K562 (cell line): ENCODE measurements at regions not wholly inside any gene's neighbourhood (a gene's known extent, or its start where the extent isn't known, plus 50 kb on each side); places are given as distances from the start of the nearest gene placed in this dataset.

ENCODE experiments used
- ATAC-seq: fragments of 200-7000 bp; cut with Tn5 transposase; 3 replicates; pipeline ENCODE4 v1.9.1; 2020; ENCODE audit warnings: moderate library complexity
- BruUV-seq: library from RNA; stranded (reverse); fragments of 400-500 nt; replicated peaks from 2 replicates; lab custom pipeline; 2021; lab: Mats Ljungman, UMichigan
- CTCF ChIA-PET: fragments of 300-600 bp; formaldehyde crosslinking; extraction: SDS; loops from one replicate; lab custom pipeline; 2021; ENCODE audit warnings: low intra/inter-chr PET ratio; lab: Yijun Ruan, JAX
- POLR2A ChIA-PET: fragments of 300-600, 350-650 bp; sonication (Branson Sonifier 250); formaldehyde crosslinking; extraction: SDS; loops from one replicate; lab custom pipeline; 2021; ENCODE audit warnings: antibody characterized with exemption, inconsistent platforms; lab: Yijun Ruan, JAX
- DNase-seq, 4 experiments: peaks; one replicate each; pipeline versions ENCODE4 v3.0.0 to v3.0.0-alpha.2; 2011 to 2018; ENCODE audit warnings: low spot score in 3 of 4, mixed read lengths in 3 of 4; ENCODE audit errors: extremely low read depth in 1 of 4
- FAIRE-seq: peaks from 2 replicates; lab custom pipeline; 2011; peaks lifted over from hg19 to GRCh38; lab: Jason Lieb, UNC
- H2AFZ ChIP-seq: 2 replicates; pipeline ENCODE4 v1.6.0; 2011; ENCODE audit warnings: low read depth, low read length, control low read depth, inconsistent platforms
- H3K27ac ChIP-seq: fragments of 200-600 bp; 3 replicates; pipeline ENCODE4 v1.8.0; 2011; ENCODE audit warnings: low read depth, mild to moderate bottlenecking, control low read depth, inconsistent platforms, low read length, moderate library complexity, mixed read lengths; ENCODE audit errors: extremely low read depth
- H3K27me3 ChIP-seq, 2 experiments: fragments of 300-600 bp in 1 of 2; 2 replicates in 1 of 2; 3 replicates in 1 of 2; pipeline versions ENCODE4 v1.6.0 to v1.8.0; 2011; ENCODE audit warnings: inconsistent platforms in 2 of 2, low read length in 2 of 2, mild to moderate bottlenecking in 1 of 2, mixed read lengths in 1 of 2, moderate library complexity in 1 of 2; ENCODE audit not compliant: control insufficient read depth in 2 of 2, insufficient read depth in 2 of 2
- H3K36me3 ChIP-seq: fragments of 300-600 bp; 3 replicates; pipeline ENCODE4 v1.8.0; 2011; ENCODE audit warnings: mild to moderate bottlenecking, low read length, inconsistent platforms; ENCODE audit not compliant: control insufficient read depth, insufficient read depth
- H3K4me1 ChIP-seq, 2 experiments: fragments of 200-600 bp in 1 of 2; replicated peaks in 1 of 2; 2 replicates in 1 of 2; 3 replicates in 1 of 2; pipeline versions ENCODE4 v1.5.1 to v1.8.0; 2011; ENCODE audit warnings: inconsistent platforms in 2 of 2, low read length in 2 of 2, mild to moderate bottlenecking in 1 of 2, mixed read lengths in 1 of 2, moderate library complexity in 1 of 2; ENCODE audit not compliant: control insufficient read depth in 2 of 2, insufficient read depth in 2 of 2
- H3K4me2 ChIP-seq: 2 replicates; pipeline ENCODE4 v1.6.1; 2011; ENCODE audit warnings: low read length, control low read depth, inconsistent platforms, mixed read lengths; ENCODE audit not compliant: insufficient read depth
- H3K4me3 ChIP-seq: fragments of 200-600 bp; sonication (generic), shearing (Covaris generic); 2 replicates; pipeline ENCODE4 v1.5.1; 2016; ENCODE audit warnings: control low read depth, inconsistent platforms
- H3K79me2 ChIP-seq: fragments of 200-600 bp; 3 replicates; pipeline ENCODE4 v1.8.0; 2011; ENCODE audit warnings: low read length, inconsistent platforms; ENCODE audit not compliant: control insufficient read depth, insufficient read depth
- H3K9ac ChIP-seq, 2 experiments: 2 replicates each; pipeline versions ENCODE4 v1.6.0 to v1.6.1; 2011; ENCODE audit warnings: low read depth in 2 of 2, low read length in 2 of 2, control low read depth in 1 of 2, inconsistent platforms in 1 of 2, mild to moderate bottlenecking in 1 of 2, mixed read lengths in 1 of 2; ENCODE audit not compliant: insufficient read depth in 1 of 2
- H3K9me1 ChIP-seq: one replicate; pipeline ENCODE4 v1.6.0; 2011; ENCODE audit warnings: inconsistent platforms, mild to moderate bottlenecking, low read length, moderate library complexity; ENCODE audit not compliant: control insufficient read depth, insufficient read depth
- H3K9me3 ChIP-seq: replicated peaks from 2 replicates; pipeline ENCODE4 v1.5.1; 2011; ENCODE audit warnings: low read depth, low read length, inconsistent platforms; ENCODE audit not compliant: control insufficient read depth, insufficient read depth
- H4K20me1 ChIP-seq: replicated peaks from 2 replicates; pipeline ENCODE4 v1.6.1; 2011; ENCODE audit warnings: low read length, inconsistent platforms, mixed read lengths; ENCODE audit not compliant: control insufficient read depth, insufficient read depth
- ATF1 ChIP-seq, 2 experiments: fragments of 450-650 bp in 1 of 2; IDR thresholded peaks; 2 replicates each; pipeline ENCODE4 v1.6.1; 2016; ENCODE audit warnings: missing compliant biosample characterization in 1 of 2, missing genetic modification characterization in 1 of 2
- CTCF ChIP-seq, 3 experiments: IDR thresholded peaks in 2 of 3; conservative IDR thresholded peaks in 1 of 3; 2 replicates each; pipeline ENCODE4 v1.5.1; 2011 to 2012; ENCODE audit warnings: low read length in 3 of 3, mild to moderate bottlenecking in 3 of 3, control low read depth in 2 of 3, improper control_type of control experiment in 1 of 3, inconsistent platforms in 1 of 3, low read depth in 1 of 3, mixed read lengths in 1 of 3, moderate library complexity in 1 of 3; ENCODE audit not compliant: insufficient read depth in 2 of 3
- ESRRB ChIP-seq: fragments of 250-450 bp; sonication (Bioruptor Pico); IDR thresholded peaks from 2 replicates; pipeline ENCODE4 v1.5.0; 2020; ENCODE audit warnings: mild to moderate bottlenecking, moderate library complexity, borderline replicate concordance
- KLF10 ChIP-seq: fragments of 250-450 bp; sonication (Bioruptor Pico); IDR thresholded peaks from 2 replicates; pipeline ENCODE4 v1.6.1; 2021; ENCODE audit warnings: matching md5 sums
- SRSF9 ChIP-seq: fragments of 200-400 bp; formaldehyde crosslinking; IDR thresholded peaks from 2 replicates; pipeline ENCODE4 v1.6.1; 2017; ENCODE audit warnings: low read depth, low read length, borderline replicate concordance
- ZNF184 ChIP-seq: sonication (generic); formaldehyde crosslinking; IDR thresholded peaks from 2 replicates; pipeline ENCODE4 v1.5.0; 2020; ENCODE audit warnings: missing genetic modification reagents
- ZNF431 ChIP-seq: sonication (generic); formaldehyde crosslinking; IDR thresholded peaks from 2 replicates; pipeline ENCODE4 v1.8.0; 2022; ENCODE audit warnings: mild to moderate bottlenecking, missing genetic modification reagents
- ZNF57 ChIP-seq: fragments of 450-650 bp; formaldehyde crosslinking; IDR thresholded peaks from 2 replicates; pipeline ENCODE4 v1.4.0; 2020; ENCODE audit warnings: mild to moderate bottlenecking, moderate library complexity
- WGBS: fragments of 100-300 bp; shearing (Covaris generic); methylation state at CpG from one replicate; pipeline ENCODE4 v1.1.6; 2016; ENCODE audit warnings: low coverage, mixed read lengths; ENCODE audit not compliant: insufficient coverage; ENCODE audit errors: missing lambda C conversion rate; 5-methylcytosine and 5-hydroxymethylcytosine counted together
- in situ Hi-C: fragments of 300-500 bp; cut with MboI; formaldehyde crosslinking; loops from 4 replicates; pipeline ENCODE4 v1.15.0; 2018; ENCODE audit warnings: inconsistent platforms, mixed read lengths
- intact Hi-C: fragments of 100-400 bp; cut with micrococcal nuclease; formaldehyde crosslinking; loops from 2 replicates; pipeline ENCODE4 v1.14.2; 2022

DNA sequence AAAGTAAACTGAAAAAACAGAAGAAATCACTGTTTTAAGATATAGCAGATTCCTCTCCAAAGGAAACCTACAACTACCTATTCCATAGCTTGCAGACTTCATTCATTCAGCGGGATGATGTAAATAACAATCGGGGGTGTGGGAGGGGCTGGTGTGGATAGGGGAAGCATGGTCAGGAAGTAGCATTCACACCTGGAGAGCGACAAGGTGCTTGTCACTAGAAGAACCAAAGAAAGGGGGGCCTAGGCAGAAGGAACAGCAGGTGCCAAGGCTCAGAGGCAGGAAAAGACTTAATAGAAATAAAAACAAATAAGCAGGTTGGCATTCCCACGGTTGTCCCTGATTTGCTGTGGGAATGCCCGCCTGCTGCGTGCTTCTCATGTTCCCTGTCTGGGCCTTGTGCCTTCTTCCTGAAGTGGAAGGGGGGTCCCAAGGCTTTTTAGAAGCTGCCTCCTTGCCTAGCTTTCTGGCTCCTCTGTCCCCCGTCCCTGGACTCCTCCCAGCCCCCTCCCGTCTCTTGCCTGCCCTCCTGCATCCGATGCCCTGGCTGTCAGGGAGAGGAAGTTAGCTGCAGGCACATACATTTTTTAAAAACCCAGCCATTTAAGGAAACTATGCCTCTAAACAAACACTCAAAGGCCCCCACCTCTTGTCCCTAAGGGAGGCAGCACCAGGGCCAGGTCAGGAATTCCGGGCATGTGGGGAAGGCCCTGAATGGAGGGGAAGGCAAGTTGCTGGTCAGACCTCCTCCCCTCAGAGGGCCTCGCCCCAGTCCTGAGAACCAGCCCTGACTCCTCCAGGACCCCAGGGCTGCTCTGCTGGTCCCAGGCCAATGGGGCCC, 54.7 kb upstream of the PRDM11 start:
- no TSS peak for BruUV-seq
- H2AFZ ChIP-seq, result no peak overlapping the region
- no peak for ATAC-seq
- in situ Hi-C loops, result no loop called here
- no peak overlapping the region for H3K9ac ChIP-seq
- CTCF ChIA-PET, result no interaction called here
- no peak for DNase-seq
- no peaks in the 10 kb centered on the region for H3K9me3 ChIP-seq
- no peak for FAIRE-seq
- H4K20me1 ChIP-seq, result peaks cover 10% of the 10 kb centered on the region; the same call in 1 of the 2 replicates
- no peaks in the 10 kb centered on the region for H3K36me3 ChIP-seq
- H3K27me3 ChIP-seq, result peaks cover 0 to 27% of the 10 kb centered on the region in 2 experiments; a peak in 1 of 5 replicates
- under 1% methylated on average over 11 of the region's 11 CpGs for WGBS
- intact Hi-C loops, result no loop called here
- H3K4me3 ChIP-seq, result no peak overlapping the region
- POLR2A ChIA-PET, result no interaction called here
- H3K27ac ChIP-seq, result no peak overlapping the region
- no peaks in the 10 kb centered on the region; a peak in 2 of 5 replicates for H3K4me1 ChIP-seq
- H3K9me1 ChIP-seq, result no peaks in the 10 kb centered on the region
- H3K79me2 ChIP-seq, result no peaks in the 10 kb centered on the region
- TF ChIP-seq ZNF431 (CRISPR knock-in tag), result no peak
- TF ChIP-seq SRSF9, result no peak
- TF ChIP-seq ZNF184 (CRISPR knock-in tag), result no peak
- TF ChIP-seq ATF1 (CRISPR knock-in tag; IDR thresholded peaks at IDR 0.05), result no peak
- TF ChIP-seq ATF1 (tag; IDR thresholded peaks at IDR 0.05), result no peak
- TF ChIP-seq ZNF57 (CRISPR knock-in tag), result no peak
- no peak for TF ChIP-seq ESRRB (CRISPR knock-in tag)
- no peak for TF ChIP-seq CTCF (IDR thresholded peaks at IDR 0.05 in 2 of 3, conservative IDR thresholded peaks at IDR 0.05 in 1 of 3; ENCODE audit: insufficient read depth in 2 of 3, low read depth in 1 of 3, low read length in 3 of 3)
- TF ChIP-seq KLF10 (CRISPR knock-in tag), result no peak
- TF ChIP-seq, all 486 proteins: peak for 0
- no peak overlapping the region for H3K4me2 ChIP-seq
